Cardiac fibroblast (primary cell): ENCODE measurements at regions not wholly inside any gene's neighbourhood (a gene's known extent, or its start where the extent isn't known, plus 50 kb on each side); places are given as distances from the start of the nearest gene placed in this dataset.

Experiments
- DNase-seq, 2 donors: peaks; one replicate each; pipeline versions ENCODE4 v3.0.0 to v3.0.0-alpha.2; 2010; ENCODE audit warnings: low read depth in 2 of 2
- H3K4me3 ChIP-seq, 2 donors: replicated peaks in 1 of 2; 1 replicate in 1 of 2; 2 replicates in 1 of 2; pipeline ENCODE4 v1.5.1; 2011; ENCODE audit warnings: low read depth in 2 of 2, low read length in 2 of 2, mild to moderate bottlenecking in 2 of 2, moderate library complexity in 1 of 2
- TF ChIP-seq, protein P1 (sequence below): IDR thresholded peaks from one replicate; pipeline ENCODE4 v1.5.1; 2011; ENCODE audit warnings: low read depth, mild to moderate bottlenecking, low read length, inconsistent platforms

DNA sequence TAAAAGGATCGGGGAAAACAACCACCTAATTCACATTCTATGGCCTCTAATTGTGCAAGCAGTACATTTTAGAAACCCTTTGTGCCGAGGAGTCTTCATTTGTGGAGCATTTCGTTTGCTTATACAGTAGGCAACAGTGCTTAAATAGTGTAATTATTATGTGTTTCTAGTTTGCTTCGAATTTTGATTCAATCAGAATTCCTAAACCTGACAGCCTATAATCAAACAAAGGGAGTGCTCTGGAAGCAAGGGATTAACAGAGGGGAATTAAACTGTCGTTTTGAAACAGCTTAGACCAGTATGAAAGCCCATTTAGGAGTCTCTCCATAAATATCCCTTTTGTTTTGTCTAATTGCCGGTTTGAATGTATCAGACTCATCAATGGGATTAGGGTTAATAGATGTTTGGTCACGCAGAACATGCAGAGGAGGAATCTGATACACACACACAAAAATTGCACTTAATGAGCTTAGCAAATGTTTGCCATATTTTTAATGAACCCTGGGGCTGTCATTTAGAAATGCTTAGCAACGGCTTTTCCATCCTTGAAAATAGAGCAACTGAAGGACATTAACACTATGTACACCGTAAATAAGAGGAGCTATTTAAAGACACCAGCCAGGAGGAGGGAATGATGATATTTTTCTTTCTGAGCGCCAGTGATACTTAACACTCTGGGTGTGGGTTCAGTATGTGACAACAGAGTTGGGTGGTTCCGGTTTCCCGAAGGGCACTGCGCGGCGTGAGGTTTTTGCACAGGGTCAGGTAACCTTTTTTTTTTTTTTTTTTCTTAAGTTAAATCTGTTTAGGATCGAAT lies 404.7 kb downstream of the TLE4 start:
- no peak overlapping the region for H3K4me3 ChIP-seq
- TF ChIP-seq, protein P1, sequence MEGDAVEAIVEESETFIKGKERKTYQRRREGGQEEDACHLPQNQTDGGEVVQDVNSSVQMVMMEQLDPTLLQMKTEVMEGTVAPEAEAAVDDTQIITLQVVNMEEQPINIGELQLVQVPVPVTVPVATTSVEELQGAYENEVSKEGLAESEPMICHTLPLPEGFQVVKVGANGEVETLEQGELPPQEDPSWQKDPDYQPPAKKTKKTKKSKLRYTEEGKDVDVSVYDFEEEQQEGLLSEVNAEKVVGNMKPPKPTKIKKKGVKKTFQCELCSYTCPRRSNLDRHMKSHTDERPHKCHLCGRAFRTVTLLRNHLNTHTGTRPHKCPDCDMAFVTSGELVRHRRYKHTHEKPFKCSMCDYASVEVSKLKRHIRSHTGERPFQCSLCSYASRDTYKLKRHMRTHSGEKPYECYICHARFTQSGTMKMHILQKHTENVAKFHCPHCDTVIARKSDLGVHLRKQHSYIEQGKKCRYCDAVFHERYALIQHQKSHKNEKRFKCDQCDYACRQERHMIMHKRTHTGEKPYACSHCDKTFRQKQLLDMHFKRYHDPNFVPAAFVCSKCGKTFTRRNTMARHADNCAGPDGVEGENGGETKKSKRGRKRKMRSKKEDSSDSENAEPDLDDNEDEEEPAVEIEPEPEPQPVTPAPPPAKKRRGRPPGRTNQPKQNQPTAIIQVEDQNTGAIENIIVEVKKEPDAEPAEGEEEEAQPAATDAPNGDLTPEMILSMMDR: no peak

DNA sequence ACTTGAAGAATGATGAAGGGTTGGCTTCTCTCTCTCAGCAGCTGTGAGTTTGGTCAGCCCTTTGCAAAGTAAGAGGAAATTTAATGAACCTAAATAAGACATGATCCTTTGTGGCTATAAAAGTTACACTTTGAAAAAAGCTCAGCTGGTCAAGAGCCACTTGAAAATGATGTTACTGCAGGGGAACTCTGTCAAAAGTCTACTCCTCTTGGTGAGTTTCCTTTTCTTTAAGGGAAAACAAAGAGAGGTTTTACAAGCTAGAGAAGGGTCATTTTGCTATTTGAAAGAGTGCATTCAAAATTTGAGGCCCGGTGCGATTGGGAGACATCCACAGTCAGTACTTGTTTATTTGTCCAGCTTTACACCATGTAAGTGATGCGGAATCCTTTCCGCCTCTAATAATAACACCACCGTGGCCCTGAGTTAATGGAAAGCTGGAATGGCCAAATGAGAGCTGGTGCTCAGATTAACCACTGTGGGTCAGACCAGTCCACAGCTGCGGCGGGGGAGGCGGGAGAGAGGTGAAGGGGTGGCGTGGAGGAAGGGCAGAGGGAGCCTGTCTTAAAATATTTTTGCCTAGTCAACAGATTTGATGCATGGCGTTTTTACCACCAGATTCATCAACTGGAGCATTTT lies 404.0 kb downstream of the TLE4 start:
- TF ChIP-seq, protein P1: no peak
- DNase-seq: no peak
- no peak overlapping the region for H3K4me3 ChIP-seq

More for the DNA sequence above, 404.7 kb downstream of the TLE4 start:
- DNase-seq: no peak

DNA sequence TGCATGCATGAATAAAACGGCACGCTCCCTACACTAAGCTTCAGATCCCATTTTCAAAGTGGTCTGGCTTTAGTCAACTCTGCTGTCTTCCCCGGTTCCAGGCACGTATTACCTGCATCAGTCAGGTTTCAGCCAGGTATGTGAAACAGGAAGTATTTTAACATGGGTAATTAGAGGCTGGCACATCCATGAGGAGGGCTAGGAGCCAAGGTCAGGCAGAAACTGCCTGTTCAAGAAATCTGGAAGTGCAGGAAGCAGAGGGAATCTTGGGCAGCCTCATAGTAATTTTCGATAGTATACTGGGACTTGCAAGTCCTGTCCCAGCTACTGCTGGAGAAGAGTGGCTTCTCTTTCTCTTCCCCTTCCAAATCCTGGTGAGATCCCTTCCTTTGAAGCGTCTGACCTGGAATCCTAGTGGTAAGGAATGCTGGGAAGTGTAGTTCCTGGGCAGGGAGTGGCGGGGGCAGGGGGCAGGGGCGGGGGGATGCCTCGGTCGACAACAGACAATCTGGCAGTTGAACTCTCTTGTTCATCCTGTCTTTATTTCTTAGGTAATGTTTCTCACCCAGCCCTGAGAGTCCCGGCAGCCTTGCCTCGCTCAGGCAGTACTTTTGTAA lies 403.1 kb downstream of the TLE4 start:
- no peak for DNase-seq

DNA sequence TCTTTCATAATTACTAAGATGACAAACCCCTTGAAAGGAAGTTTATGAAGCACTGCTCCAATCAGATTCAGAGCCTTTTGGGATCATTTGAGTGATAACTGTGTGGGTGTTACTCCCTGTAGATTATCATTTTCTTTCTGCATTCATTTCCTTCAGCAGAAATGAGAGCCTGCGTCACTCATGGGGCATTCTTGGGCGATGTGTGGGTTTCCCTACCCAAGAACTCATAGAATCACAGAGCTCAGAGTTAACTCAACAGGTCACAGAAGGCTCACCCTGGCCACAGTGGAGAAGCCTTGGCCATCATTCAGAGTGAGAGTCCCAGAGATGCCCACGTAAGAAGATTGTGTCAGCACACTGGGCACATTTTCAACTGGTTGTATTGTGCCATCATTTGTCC lies 401.9 kb downstream of the TLE4 start:
- peak; percentile 4 to 56 for DNase-seq

More for the DNA sequence above, 403.1 kb downstream of the TLE4 start:
- no peak overlapping the region for H3K4me3 ChIP-seq
- TF ChIP-seq, protein P1: no peak

DNA sequence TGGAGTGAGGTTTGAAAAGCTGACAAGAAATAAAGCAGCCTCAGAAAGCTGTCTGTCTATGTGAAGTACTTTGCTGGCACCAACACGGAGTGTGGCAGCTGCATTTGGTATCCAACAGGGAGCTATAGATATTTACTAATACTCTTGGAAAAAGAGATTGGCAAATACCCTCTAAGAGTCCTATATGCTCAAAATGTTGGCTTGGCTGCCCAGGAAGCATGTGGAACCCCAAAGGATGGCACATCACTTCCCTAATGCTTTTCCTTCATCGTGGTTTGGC lies 398.3 kb downstream of the TLE4 start:
- DNase-seq: no peak
- TF ChIP-seq, protein P1: no peak
- H3K4me3 ChIP-seq: no peak overlapping the region

More for the DNA sequence above, 401.9 kb downstream of the TLE4 start:
- TF ChIP-seq, protein P1: no peak
- H3K4me3 ChIP-seq: no peak overlapping the region

DNA sequence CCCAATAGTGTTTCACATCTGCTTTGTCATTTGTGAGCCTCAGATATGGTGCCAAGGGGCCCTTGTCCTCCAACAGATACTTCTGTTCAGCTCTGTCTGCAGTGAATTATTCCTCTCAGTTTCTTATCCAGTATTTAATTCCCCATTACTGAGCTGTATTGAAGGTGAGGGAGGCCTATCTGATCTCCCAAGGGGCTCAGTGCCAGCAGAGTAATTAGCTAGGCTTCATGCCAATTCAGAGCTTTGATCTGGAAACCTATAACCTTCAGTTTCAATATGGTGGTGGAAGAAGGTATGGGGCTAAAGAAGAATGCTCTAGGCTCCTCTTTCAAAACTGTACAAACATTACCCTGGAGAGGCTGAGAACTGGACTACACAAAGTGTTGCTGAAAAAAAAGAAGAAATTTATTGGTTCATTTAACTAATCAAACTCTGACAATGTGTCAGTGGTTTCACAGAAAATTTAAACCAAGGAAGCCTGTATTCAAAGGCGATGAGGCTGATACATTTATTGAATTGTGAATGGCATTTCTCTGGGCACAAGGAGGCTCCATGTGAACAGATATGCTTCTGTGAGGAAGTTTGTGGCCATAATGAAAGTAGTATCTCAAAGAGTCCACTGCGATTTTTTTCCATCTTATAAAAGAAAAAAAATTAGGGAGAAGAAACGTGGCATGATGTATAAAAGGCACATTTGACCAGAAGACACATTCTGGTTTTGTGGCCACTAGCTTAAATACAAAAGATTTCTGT lies 397.8 kb downstream of the TLE4 start:
- DNase-seq: no peak
- H3K4me3 ChIP-seq: no peak overlapping the region
- TF ChIP-seq, protein P1: no peak
